Activated naive CD8-positive, alpha-beta T cell treated with anti-CD3 and anti-CD28 coated beads, Interleukin-2, amount 50 U/mL, for 24 hours (primary cell): ENCODE measurements at regions not wholly inside any gene's neighbourhood (a gene's known extent, or its start where the extent isn't known, plus 50 kb on each side); places are given as distances from the start of the nearest gene placed in this dataset.

ENCODE experiments used
- ATAC-seq: fragments of 150-1000 bp; cut with Tn5 transposase; one replicate; pipeline ENCODE4 v1.10.0; 2021
- DNase-seq: peaks from one replicate; pipeline ENCODE4 v3.0.0; 2021
- H3K27ac Mint-ChIP-seq: one replicate; pipeline ENCODE4 v1.8.0; 2021; ENCODE audit warnings: mild to moderate bottlenecking, mixed read lengths
- H3K27me3 Mint-ChIP-seq: one replicate; pipeline ENCODE4 v1.8.0; 2021; ENCODE audit warnings: mixed read lengths
- H3K36me3 Mint-ChIP-seq: one replicate; pipeline ENCODE4 v1.8.0; 2021; ENCODE audit warnings: low read depth, mixed read lengths
- H3K4me1 Mint-ChIP-seq: one replicate; pipeline ENCODE4 v1.8.0; 2021; ENCODE audit warnings: mixed read lengths
- H3K4me3 Mint-ChIP-seq: one replicate; pipeline ENCODE4 v1.8.0; 2021; ENCODE audit warnings: mild to moderate bottlenecking, moderate library complexity, mixed read lengths
- H3K9me3 Mint-ChIP-seq: one replicate; pipeline ENCODE4 v1.8.0; 2021; ENCODE audit warnings: mixed read lengths

GRCh38 chrX:64097891-64098290, 107.6 kb downstream of the AMER1 start:
- no peaks in the 10 kb centered on the region for H3K9me3 Mint-ChIP-seq
- DNase-seq (no peak), ATAC-seq (peak; percentile 75)
- H3K4me3 Mint-ChIP-seq: no peak overlapping the region
- H3K27ac Mint-ChIP-seq: no peak overlapping the region
- no peaks in the 10 kb centered on the region for H3K27me3 Mint-ChIP-seq
- H3K36me3 Mint-ChIP-seq: no peaks in the 10 kb centered on the region
- peaks cover 2% of the 10 kb centered on the region for H3K4me1 Mint-ChIP-seq

- H3K36me3 Mint-ChIP-seq: no peaks in the 10 kb centered on the region
- ATAC-seq: no peak
- no peak overlapping the region for H3K27ac Mint-ChIP-seq
- no peaks in the 10 kb centered on the region for H3K27me3 Mint-ChIP-seq
- peaks cover 2% of the 10 kb centered on the region for H3K4me1 Mint-ChIP-seq
- no peak for DNase-seq
- no peak overlapping the region for H3K4me3 Mint-ChIP-seq
- no peaks in the 10 kb centered on the region for H3K9me3 Mint-ChIP-seq
Measured at GRCh38 chrX:64093761-64094160, 111.7 kb downstream of the AMER1 start.
